Panc1 (cell line): ENCODE measurements at regions not wholly inside any gene's neighbourhood (a gene's known extent, or its start where the extent isn't known, plus 50 kb on each side); places are given as distances from the start of the nearest gene placed in this dataset.

Experiments
- POLR2AphosphoS5 ChIP-seq: IDR thresholded peaks from 2 replicates; pipeline ENCODE4 v1.6.1; 2012; ENCODE audit warnings: mild to moderate bottlenecking, low read depth, low read length, moderate library complexity
- TF ChIP-seq, protein P1 (sequence below): fragments of 450-650 bp; IDR thresholded peaks from 2 replicates; pipeline ENCODE4 v1.5.1; 2017; ENCODE audit warnings: mild to moderate bottlenecking

DNA sequence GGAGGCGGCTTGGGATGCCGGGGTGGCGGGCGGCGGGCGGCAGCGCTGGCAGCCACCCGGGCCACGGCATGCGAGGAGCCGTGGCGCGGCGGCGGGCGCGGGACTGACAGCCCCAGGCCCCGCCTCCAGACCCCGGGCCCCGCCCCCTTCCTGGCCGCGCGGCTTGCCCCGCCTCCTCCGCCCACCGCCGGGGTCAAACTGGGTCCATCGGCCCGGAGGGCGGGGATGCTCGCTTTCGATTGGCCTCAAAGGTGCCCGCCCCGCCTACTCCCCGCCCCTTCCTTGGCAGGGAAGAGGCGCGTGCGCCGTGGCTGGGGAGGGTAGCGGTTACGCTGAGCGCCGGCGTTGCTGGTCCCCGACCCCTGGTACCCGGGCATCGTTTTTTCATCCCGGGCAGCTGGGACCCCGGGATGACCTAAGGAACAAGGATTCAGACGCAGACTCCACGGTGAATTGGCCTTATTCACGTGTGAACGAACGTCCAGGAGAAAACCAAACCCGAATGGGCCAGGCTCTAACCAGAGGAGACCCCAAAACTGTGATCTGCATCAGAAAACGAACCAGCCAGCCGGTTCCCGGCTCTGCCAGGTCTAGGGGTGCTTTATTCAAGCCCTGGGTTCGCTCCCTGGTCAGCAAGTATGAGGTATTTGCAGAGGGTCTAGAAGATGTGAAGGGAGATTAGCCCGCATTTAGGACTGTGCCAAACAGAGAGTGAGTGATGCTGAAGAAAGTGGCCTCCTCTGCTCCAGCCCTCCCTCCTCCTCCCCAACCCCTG is 117.2 kb upstream of the GUCA2B start:
- TF ChIP-seq, protein P1, sequence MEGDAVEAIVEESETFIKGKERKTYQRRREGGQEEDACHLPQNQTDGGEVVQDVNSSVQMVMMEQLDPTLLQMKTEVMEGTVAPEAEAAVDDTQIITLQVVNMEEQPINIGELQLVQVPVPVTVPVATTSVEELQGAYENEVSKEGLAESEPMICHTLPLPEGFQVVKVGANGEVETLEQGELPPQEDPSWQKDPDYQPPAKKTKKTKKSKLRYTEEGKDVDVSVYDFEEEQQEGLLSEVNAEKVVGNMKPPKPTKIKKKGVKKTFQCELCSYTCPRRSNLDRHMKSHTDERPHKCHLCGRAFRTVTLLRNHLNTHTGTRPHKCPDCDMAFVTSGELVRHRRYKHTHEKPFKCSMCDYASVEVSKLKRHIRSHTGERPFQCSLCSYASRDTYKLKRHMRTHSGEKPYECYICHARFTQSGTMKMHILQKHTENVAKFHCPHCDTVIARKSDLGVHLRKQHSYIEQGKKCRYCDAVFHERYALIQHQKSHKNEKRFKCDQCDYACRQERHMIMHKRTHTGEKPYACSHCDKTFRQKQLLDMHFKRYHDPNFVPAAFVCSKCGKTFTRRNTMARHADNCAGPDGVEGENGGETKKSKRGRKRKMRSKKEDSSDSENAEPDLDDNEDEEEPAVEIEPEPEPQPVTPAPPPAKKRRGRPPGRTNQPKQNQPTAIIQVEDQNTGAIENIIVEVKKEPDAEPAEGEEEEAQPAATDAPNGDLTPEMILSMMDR, result no peak; the same call in none of the 2 replicates
- peak; percentile 56; the same call in 1 of the 2 replicates for TF ChIP-seq POLR2AphosphoS5
